HG03521 (cell line): ENCODE measurements at regions not wholly inside any gene's neighbourhood (a gene's known extent, or its start where the extent isn't known, plus 50 kb on each side); places are given as distances from the start of the nearest gene placed in this dataset.

Experiments
- ATAC-seq: cut with Tn5 transposase; IDR thresholded peaks from one replicate; pipeline ENCODE4 v1.9.1; 2021; ENCODE audit warnings: mild to moderate bottlenecking, moderate library complexity; ENCODE audit not compliant: unreplicated experiment

DNA sequence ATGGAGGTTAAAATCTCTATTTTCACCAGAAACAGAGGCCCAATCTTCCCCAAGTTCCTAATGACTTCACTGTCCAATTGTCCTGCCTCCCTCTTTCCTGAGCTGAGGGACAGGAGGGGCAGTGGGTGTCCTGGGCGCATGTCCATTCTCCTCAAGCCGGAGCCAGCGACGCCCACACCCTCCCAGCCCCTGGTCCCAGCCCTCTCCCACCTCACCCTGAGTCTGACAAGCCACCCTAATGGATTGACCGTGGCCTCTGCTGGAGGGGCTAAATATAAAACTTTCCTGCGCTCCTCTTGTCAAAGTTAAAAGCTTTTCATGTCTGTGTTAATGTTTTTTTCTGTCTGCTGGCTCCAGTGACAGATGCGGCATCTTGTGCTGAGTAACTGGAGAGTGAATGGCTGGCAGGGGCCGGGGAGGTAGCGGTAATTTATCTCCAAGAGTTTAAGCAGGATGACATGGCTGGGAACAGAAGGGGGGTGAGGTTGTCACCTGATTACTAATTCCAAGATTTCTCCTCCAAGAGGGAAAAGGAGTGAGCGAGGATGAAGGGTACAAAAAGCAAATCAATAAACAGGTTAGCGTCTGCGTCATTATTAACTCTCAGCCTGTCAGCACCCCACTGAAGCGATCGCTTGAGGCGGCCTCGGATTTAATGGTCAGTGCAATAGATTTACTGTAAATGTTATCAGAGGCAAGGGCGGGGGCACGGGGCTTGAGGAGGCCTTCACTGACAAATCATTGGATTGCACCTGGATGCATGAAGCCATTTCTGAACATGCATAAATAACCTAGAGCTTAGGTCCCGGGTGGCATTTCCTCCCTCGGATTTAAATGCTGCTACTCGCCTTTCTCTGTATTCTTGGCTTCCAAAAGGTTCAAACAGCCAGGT is 118.1 kb upstream of the MAFB start:
- ATAC-seq, result no peak

DNA sequence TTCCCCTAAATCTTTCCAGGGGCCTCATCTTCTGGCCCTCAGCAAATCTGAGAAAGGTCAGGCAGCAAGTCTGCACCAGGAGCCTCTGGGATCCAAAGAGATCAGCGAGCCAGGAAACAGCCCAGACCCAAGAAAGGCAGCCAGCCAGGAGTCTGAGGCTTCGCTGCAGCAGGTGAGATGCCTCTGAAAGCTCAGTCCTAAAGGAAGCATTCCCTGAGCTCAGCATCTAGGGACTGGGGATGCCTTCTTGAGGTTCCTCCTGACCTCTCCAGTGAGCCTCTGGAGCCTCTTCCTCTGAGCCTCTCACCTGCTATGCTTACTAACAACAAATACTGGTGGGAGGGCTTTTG is 118.8 kb upstream of the MAFB start:
- ATAC-seq, result no peak

DNA sequence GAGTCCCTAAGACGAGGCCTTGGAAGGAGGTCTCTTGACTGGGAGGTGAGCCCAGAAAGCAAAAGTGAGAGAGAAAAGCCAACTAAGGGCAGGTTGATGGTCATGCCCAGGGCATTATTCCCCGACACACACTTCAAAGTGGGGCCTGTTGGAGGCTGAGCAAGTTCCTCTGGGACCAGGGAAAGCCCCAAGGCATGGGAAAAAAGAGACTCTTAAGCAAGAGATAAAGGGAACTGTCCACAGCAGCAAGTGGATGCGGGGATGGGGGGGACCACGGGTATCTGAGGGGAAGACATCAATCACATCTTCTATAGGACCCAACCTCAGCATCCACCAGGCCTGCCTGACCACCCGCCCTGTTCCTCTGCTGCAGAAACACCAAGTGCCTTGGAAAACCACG is 119.9 kb upstream of the MAFB start:
- ATAC-seq, result no peak

DNA sequence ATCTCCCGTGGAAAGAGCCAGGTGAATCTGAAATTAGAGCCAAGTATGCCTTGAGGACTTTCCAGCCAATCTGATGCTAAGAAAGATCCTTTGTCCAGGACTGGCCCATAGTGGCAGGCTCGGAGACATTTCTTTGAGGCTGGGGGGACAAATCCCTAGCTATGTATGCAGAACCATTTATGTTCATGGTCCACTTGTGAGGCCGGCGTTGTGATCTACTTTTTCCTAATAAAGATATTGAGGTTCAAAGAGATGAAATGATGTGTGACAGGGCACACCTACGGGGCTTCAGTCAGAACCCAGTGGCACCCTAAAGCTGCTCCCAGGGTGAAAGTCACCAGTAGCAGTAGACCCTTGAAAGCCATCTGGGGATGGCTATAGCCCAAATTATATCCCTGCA is 120.3 kb upstream of the MAFB start:
- no peak for ATAC-seq

DNA sequence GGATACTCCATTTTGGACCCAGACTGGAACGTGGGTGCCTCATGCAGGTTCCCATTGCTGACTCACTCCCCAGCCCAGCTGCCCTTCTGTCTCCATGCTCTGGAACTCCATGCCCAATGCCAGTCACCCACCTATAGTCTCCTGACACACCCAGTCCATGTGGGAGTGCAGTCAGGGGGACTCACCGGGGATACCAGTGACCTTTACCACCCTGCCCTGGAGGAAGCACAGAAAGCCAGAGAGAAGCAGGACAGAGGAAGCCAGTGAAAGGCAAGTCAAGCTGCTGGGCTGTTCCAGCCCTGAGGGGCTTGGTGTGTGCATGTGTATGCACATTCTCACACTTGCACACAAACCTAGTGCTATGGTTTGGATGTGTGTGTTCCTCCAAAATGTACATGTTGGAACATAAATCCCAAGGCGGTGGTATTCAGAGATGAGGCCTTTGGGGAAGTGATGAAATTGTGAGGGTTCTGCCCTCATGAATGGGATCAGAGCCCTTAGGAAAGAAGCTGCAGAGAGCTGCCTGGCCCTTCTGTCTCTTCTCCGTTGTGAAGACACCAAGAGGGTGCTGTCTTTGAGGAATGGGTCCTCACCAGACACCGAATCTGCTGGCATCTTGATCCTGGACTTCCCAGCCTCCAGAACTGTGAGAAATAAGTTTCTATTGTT is 121.4 kb upstream of the MAFB start:
- ATAC-seq, result no peak

DNA sequence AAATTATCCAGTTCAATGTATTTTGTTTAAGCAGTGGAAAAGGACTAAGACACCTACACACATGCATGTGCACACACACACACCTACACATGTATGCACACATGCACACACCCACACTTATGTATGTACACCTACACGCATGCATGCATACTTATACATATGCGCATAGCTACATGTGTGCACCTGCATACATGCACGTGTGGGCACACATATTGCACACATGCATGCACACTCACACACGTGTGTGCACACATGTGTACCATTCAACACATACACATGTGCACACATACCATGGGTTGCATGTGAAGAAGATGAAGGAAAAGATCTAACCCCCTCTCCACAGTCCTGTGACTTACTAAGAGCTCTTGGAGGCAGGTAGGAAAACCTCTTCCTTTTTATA is 122.0 kb upstream of the MAFB start:
- no peak for ATAC-seq

DNA sequence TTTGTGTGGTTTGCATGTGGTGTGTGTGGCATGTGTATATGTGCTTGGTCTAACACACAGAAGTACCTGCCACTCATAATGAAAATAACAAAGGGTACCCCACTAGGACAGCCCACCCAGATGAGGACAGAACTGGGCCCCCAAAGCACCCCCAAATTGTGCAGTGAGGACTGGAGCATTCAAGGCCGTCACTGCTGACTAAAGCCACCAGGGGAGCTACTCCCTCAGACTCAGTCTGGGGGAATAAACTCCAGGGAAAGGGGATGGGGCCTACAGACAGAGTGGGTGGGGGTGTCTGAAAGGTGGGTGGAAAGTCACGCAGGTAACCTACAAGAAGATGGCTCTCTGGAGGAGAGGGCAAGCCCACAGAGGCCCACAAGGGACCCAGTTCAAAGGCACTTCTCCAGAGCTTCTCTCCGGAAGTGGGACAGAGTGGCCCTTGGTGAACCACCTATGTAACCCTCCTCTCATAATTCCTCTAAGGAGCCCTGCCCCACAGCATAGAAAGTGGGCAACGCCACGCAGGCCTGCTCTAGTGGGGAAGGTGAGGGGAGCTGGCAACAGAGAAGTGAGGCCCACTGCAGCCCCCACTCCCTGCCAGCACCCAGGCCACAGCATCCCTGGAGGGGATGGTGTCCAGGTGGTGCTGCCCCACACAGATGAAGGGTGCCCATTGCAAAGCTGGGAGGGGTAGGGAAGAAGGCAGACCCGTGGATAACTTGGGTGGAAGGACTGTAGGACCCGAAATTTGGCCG is 122.8 kb upstream of the MAFB start:
- no peak for ATAC-seq

DNA sequence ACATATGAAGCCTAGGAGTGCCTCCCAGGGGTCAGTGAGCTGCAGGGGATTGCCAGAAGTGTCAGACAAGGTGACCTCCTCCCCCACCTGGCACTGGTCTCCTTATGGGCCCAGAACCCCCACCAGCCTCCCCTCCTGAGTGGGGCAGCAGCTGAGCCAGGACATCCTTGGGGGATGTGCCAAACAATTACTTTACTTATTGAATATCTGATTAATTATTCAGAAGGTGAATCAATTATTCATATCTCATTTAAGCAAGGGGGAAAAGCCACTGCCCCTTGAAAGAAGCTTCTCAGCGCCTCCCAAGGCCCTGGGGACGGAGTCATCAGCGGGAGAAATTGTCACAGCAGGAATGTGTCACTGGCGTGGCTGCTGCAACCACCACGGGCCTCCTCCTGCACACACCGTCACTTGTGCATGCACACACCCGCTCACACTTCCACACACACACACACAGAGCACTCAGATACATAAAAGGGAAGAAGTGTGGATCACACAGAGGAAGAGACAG is 123.4 kb upstream of the MAFB start:
- ATAC-seq, result no peak

DNA sequence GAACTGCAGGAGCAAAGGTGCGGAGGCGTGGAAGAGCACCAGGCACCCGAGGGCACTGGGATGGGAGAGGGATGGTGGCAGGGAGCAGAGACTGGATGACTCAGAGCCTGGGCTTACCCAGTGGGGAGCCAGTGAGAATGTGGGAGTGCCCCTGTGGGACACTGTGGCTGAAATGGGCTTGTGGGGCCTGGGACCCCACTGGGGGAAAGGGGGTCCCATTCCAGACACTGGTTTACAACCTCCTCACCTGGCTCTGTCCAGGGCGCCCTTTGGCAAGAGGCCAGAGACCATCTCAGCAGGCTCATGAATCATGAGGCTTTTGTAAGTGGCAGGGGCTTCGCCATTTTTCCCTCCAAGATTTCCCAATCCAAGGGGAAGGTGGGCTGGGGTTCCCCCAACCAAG is 124.0 kb upstream of the MAFB start:
- no peak for ATAC-seq

DNA sequence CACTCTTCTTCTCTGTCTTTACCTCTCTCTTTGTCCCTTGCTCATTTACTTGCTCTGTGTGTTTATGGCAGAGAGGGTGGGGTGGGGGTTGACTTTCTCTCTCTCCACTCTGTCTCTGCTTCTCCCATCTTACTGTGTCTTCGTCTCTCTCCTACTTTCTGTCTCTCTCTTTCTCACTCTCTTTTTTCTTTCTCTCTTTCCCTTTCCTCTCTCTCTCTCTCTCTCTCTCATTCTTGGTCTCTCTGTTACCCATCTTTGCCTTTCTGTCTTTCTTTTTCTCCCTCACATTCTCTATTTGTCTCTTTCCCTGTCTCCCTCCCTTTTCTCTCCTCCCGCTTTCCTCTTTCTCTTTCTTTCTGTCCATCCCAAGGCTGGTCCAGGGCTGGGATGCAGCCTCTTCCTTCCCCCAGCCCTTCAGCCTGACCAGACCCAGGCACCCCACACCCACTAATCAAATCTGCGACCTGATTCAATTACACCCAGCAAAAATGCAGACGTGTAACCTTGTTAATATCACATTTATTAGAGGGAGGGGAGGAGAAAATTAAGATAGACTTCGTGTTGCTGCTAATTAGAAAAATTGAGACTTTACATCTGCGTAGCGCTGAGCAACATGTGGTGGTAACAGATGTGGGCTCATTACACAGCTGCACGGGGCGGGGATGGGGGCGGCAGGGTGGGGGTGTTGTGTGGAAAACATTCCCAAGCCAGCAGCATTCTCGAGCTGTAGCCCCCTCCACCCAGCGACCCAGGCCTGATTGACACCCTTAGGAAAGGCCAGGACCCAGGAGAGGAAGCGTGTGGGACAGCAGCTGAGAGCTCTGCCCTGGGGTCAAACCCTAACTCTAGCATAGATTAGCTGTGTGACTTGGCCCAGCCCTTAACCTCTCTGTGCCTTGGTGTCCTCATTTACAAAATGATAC is 124.9 kb upstream of the MAFB start:
- ATAC-seq, result no peak

DNA sequence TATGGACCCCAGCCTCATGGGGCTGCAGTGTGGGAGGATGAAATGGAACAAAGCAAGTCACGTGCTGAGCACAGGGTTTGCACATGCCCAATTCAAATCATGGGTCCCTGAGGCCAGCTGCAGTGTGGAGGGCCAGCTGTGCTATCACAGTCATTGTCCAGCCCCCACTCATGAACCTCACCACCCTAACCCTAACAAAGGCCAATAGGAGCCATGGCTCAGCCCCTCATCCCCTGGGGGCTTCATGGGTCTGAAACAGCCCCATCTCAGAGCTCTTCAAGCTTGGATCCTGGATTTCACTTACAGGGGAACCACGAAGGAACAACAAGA is 125.6 kb upstream of the MAFB start:
- no peak for ATAC-seq

DNA sequence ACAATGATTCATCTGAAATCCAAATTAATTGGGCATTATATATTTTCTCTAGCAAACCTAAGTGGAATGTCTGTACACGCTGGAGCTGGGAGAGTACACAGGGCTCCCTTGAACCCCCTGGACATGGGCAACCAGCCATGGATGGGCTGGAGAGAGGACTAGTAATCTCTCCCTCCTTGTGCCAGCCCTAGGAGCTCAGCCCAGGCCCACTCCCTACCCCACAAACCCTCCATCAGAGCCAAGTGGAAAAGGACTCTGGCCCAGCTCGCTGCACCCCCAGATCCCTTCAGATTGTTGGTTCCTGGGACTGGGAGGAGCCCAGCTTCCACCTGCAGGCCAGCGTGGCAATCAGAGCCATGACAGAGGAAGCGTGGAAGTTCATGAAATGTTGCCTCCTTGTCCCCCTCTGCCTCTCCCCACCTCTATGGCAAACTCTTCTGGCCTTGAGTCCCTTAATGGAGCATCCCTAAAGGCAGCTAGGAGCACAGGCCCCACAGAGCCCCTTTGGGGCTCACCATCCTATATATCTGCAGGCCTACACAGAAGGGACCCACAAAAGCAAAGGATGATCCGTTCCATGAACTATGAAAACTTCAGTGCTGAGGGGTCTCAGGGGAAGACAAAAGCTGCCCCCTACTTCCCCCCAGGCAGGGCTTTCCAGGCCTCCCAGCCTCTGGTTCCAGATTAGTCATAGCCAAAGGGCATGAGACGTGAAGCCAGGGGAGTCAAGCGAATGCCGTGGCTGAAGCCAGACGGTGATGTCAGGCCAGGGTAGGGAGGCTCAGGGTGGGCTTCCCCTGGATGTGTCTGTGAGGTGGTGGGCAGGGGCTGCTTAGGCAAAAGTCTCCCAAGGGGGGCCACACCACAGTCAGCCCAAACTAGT is 126.4 kb upstream of the MAFB start:
- no peak for ATAC-seq

DNA sequence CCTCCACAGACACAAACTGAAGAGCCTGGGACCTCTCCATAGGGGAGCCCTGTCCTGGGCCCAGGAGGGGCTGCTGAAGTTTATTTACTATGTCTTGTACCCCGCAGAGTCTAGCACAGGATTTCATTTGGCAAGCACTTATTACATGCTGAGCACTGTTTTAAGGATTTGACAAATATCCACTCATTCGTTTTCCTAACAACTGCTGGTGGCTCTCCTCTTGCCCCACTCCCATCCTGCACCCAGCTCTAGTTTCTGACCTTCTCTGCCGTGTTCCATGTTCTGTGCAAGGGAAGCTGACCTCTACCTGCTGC is 127.0 kb upstream of the MAFB start:
- ATAC-seq, result no peak

DNA sequence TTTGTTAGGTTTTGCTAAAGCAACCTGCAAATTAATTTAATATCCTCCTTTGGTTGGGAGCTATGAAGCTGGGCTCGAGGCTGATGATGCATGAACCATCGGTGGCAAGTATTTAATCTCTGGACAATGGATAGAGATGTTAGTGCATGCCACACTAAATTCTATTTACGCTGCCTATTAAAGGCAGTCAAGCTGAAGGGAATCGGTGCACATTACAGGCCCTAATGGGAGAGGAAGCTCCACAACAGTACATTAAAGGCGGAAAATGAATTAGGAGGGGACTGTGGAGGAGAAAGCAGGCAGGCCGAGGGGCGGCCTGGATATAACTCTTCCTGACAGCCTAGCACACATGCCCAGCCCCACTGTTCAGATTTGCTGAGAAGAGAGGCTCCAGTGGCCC is 132.4 kb upstream of the MAFB start:
- ATAC-seq, result no peak

DNA sequence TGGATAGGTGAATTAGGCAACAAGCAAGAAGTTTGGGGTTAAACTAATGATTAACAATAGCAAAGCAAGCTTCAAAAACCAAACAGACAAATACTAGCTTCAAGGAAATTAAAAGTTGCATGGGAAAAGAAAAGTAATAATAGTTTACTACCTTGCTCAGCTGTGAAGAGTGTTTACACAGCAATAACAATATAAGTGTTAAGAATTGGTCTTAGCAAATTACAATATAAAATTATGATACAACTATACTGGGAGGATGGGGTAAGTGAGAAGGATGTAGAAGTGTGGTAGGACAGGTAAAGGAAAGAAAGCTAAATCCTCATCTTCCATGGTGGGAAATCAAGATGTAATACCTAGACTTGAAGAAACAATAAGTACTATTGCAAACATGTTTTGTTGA is 137.7 kb upstream of the MAFB start:
- no peak for ATAC-seq

DNA sequence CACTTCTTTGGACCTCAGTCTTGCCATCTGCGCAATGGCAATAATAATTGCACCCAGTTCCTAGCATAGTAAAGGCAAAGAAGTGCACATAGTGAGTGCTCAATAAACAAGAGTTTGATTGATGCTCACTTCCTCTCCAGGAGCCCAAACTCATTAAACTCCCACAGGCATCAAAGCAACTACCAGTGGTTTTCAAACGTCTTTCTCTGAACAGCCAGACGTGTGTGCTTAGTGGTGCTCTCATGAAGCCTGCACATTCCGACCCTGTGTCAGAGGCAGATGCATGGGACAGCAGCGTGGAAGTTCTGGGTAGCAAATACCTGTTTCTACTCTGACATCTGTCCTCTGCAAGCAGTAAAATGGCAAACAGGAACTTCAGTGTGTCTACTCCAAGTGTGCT is 146.3 kb upstream of the MAFB start:
- ATAC-seq, result no peak

DNA sequence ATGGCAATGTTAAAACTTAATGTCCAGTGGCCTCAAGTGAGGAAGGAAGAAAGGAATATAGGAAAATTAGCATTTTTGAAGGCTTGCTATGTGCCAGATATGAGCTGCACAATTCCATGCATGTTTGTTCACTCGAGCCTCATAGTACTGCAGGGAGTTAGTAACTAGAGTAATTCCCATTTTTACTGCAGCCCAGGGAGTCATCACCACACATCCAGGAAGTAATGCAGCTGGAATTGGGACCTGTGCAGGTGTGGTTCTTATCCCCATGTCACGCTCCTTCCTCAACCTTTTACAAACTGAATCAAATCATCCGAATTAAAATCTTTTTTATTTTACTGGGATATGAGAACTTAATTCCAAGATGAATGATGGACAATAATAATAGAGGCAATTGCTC is 149.5 kb upstream of the MAFB start:
- no peak for ATAC-seq

DNA sequence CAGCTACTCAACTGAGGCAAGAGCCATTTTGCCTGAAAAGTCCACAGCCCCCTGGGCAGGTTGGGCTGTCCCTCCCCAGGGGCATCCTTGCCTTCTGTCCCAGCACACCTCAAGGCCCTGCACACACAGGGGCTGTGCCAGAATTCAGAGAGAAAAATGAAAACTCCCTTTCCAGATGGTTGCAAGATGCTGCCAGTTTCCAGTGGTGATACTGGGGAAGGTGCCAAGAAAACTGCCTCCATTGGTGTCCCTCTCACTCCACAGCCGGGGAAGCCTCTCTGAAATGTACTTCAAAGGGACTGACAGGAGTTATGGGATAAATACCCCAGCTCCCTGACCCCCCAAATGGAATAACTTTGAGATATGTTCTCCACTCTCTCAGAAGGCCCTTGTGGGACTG is 154.2 kb upstream of the MAFB start:
- ATAC-seq, result no peak

DNA sequence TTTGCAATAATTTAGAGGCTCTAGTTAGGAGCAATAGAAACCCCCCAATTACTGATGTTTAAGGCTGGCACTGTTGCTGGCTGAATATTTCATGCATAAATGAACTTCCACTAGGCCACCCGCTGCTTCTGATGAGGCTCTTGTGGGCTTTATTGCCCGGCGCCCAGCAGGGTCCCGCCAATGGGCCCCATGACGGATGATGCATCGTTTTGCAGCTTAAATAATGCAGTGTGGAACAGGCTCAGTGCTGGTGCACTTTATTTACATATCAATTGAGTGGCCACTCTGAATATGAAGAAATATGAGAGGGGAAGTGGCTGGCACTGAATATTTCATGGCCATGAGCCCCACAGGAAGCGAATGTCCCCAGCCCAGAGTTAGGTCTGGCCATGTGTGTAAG is 155.3 kb upstream of the MAFB start:
- no peak for ATAC-seq

DNA sequence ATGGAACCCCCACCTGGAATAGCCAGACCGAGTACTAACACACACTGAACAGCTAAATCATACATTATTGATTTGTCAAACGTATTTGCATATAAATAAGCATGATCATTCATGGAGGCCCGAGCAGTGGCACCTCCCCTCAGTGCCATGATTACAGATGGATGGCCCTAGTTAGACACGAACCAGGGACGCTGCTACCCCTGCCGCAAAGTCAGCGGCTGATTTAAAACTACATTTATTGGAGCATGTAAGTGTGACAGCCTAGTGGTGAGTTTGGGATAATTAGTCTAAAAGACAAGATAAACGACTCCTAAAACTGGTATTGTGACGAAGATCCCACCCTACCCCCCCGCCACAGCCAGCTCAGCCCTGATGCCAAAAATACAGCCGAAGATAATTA is 159.1 kb upstream of the MAFB start:
- ATAC-seq, result no peak
